GM18508 (cell line): ENCODE measurements at regions not wholly inside any gene's neighbourhood (a gene's known extent, or its start where the extent isn't known, plus 50 kb on each side); places are given as distances from the start of the nearest gene placed in this dataset.
A peak's percentile ranks its signal among the peaks of the same experiment; 100 is the strongest.

ENCODE experiments used
- ATAC-seq: cut with Tn5 transposase; IDR thresholded peaks from one replicate; pipeline ENCODE4 v1.9.1; 2021; ENCODE audit warnings: moderate number of reproducible peaks; ENCODE audit not compliant: insufficient read depth, unreplicated experiment

DNA sequence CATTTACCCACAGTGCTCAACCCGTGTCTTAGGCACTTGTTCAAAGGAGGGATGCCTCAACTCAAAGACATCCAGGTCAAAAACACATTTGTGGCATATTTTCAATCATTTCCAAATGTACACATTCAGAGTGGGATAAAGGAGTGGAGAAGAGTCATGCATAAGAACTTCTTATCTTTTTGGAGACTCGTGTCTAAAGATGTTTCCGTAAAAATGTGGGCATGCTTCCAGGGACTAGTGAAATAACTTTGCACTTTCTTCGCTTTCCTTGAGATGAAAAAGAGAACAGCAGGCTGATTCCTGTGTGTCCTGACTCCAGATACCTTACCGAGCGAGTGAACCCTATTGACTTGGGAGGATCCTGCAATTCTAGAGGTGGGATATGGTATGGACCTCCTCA, 256.6 kb upstream of the KCNJ16 start:
- ATAC-seq = no peak

DNA sequence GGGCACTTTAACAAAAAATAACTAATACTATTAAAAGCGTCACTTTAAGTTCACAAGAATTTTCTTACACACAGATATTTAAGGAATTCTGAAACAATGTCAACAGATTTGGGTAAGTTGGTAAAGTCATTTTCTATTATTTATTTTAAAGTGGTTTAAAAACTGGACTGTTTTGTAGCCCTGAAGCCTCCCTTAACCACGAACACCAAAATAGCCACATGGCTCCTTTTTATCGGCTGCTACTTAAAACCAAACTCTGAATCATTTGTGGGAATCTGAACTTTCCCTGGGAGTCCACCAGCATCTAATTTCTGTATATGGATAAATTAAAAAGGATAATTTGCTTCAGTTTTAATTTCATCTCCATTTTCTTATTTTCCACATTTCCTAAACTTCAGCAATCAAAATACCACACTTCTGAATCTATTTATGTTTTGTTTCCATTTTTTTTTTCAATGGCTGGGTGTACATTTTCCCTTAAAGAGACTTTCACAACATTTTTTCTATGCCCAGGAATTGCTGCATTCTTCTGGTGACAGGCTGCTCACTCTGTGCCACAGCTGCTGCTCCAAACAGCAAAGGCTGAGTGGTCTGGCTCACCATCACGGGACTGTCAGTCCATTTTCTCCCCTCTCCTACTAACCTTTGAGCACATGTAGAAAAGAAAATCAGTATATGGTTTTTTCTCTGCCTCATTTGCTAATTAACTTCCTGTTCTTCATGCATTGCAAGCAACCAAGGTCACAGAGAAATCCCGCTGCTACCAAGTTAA, 255.5 kb upstream of the KCNJ16 start:
- ATAC-seq = no peak

- ATAC-seq = no peak
These were observed 254.1 kb upstream of the KCNJ16 start for GRCh38 chr17:69820876-69821473.

- ATAC-seq = no peak
These were observed 252.6 kb upstream of the KCNJ16 start for GRCh38 chr17:69822314-69822875.

GRCh38 chr17:69828087-69828486, 246.9 kb upstream of the KCNJ16 start:
- ATAC-seq = no peak

- no peak for ATAC-seq
These were observed 240.5 kb upstream of the KCNJ16 start for GRCh38 chr17:69834494-69834893.

DNA sequence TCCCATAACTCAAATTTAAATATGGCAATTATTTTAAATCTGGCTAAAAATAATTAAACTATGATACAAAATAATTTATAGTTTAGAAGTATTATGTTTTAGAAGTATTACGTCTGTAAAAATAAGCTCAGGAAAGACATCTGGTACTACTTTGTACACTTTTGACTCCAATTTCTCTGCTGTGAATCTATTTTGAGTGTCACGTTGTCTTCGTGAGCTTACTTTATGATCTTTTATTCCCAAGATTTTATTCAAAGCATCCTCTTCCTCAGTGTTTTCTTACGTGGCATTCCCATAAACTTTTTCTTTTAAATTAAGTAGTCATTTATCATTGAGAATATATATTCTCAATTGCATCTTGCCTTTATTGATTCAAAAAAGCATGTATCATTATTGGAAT, 223.3 kb upstream of the KCNJ16 start:
- no peak for ATAC-seq

GRCh38 chr17:69853541-69854224, 221.3 kb upstream of the KCNJ16 start:
- no peak for ATAC-seq

DNA sequence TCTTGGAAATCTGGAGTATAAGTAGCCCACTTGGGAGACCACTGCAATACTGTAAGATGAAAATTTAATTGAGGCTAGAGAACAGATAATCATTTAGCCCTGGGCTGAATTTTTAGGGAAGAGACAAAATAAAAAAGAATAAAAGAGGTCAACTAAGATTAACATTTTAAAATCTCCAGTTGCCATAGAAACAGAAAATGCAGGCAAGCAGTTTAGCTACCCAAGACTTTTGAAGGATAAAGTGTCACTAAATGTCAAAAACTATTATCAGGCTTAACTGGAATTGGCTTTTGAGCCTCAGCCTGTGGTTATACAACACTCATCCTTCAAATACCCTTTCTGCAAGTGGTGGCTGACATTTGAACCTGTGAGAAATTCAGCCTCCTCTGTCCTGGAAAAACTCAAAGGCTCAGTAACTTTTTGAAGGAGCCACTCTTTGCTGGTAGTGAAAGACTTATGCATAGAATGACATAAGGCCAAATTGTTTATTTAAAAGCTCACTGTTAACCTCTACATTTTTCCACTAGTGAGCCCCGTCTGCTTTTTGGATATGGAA, 220.7 kb upstream of the KCNJ16 start:
- ATAC-seq = no peak

GRCh38 chr17:69856946-69857345, 218.1 kb upstream of the KCNJ16 start:
- no peak for ATAC-seq

- no peak for ATAC-seq
These were observed 217.6 kb upstream of the KCNJ16 start for GRCh38 chr17:69857412-69857835.

GRCh38 chr17:69858460-69858859, 216.6 kb upstream of the KCNJ16 start:
- ATAC-seq = no peak

GRCh38 chr17:69860142-69860680, 214.8 kb upstream of the KCNJ16 start:
- no peak for ATAC-seq

GRCh38 chr17:69864462-69864861, 210.6 kb upstream of the KCNJ16 start:
- no peak for ATAC-seq

DNA sequence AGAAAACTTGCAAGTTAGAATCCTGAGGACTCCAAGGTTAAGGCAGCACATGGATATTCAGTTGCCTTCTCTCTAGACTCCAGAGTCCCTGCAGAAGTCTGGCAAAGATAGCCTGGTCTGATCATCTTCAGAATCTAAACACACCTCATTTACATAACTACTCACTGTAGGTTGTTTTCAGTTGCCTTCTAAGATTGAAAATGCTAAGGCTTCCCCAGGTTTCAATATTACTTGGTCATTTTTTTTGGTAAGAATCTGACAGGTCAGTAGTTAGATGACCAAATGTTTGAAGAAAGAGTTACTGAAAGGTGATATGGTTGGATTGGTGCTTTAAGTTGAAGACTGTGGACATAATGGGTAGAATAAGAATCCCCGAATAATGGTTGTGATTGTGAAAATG, 205.4 kb upstream of the KCNJ16 start:
- peak; percentile 86 for ATAC-seq

DNA sequence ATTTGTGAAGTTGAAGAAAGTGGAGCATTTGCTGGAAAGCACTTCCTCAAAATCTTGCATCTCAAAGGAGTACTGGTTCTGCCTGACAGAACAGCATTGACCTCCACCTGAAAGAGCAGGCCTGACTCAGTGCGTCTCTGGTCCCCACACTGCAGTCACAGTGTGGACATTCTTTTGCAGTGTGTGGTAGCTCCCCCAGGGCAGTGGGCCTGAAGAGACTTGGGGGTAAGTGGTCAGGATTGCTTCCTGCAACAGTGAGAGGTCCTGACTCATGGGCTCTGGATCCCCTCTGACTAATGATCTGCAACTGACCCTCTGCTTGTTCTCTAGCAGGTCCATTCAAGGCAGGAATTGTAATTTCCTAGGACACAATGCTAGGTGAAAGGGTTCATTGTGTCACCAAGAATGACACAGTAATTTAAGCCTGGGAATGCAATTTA, 204.9 kb upstream of the KCNJ16 start:
- peak; percentile 32 for ATAC-seq

GRCh38 chr17:69870751-69871199, 204.2 kb upstream of the KCNJ16 start:
- ATAC-seq = no peak

DNA sequence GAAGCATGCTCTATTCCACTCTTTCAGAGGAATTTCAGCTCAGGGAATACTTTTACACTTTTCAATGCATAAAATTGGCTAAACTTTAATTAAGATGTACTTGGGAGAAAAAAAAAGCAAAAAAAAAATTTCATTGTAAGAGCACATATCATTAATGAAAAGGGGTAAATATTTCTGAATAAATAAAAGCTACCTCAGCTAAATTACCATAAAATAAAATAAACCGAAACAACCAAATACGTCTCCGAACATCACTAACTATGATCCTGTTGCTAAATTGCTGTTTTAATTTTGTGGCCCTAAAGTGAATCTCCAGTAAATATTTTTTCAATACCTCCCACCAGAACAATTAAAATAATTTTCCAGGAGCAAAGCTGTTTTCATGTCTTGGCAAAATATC, 203.7 kb upstream of the KCNJ16 start:
- ATAC-seq = no peak

DNA sequence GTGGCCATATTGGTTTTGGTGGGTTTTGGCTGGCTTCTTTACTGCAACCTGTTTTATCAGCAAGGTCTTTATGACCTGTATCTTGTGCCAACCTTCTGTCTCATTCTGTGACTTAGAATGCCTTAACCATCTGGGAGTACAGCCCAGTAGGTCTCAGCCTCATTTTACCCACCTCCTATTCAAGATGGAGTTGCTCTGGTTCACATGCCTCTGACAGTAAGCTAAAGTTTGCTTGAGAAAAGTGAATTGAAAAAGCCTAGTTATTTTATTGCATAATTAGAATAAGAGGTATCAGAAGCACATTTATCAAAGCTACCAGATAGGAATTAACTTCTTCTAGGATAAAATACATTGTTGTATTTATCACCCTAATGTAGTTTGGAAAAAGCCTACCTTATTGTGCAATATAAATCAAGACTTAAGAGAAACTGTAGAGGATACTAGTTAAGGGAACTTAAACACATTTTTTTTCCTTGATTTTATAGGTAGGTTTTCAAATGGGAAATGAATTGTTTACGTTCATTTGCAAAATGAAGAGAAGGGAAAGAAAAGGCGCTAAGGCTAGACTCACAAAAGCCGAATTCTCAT, 202.3 kb upstream of the KCNJ16 start:
- ATAC-seq = no peak

DNA sequence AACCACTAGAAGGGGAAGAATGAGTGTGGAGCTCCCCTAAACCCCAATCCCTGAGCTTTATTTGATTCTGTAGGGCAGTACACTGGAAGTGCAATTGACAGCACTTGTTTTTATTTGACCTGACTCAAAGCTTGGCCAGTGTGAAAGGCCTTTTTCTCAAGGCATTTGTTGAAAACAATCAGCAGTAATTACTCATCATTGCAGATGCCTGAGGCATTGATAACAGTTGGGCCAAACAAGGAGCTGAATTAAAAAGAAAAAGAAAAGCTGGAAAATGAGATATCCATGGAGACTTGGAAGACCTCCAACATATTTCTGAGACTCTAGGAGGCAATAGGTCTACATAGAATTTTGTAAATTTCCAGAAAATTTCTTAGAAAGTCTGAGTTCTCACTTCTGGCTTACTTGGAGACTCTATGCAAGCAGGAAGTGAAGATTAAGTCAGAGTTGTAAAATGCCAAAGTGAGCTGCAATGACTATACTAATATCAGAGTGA, 200.8 kb upstream of the KCNJ16 start:
- no peak for ATAC-seq
